MCF 10A (cell line): ENCODE measurements at regions not wholly inside any gene's neighbourhood (a gene's known extent, or its start where the extent isn't known, plus 50 kb on each side); places are given as distances from the start of the nearest gene placed in this dataset.

Experiments
- BruUV-seq: library from RNA; stranded (reverse); fragments of 400-500 nt; replicated peaks from 2 replicates; lab custom pipeline; 2021; lab: Mats Ljungman, UMichigan
- CTCF ChIA-PET: fragments of 300-600 bp; sonication (Branson Sonifier 250); formaldehyde crosslinking; extraction: SDS; loops from one replicate; lab custom pipeline; 2021; ENCODE audit warnings: antibody characterized with exemption, inconsistent platforms; lab: Yijun Ruan, JAX
- POLR2A ChIA-PET: fragments of 300-600, 350-650 bp; sonication (Branson Sonifier 250); formaldehyde crosslinking; extraction: SDS; loops from one replicate; lab custom pipeline; 2020; ENCODE audit warnings: antibody characterized with exemption, inconsistent platforms; lab: Yijun Ruan, JAX
- DNase-seq: peaks from one replicate; pipeline ENCODE4 v3.0.0-alpha.2; 2018; ENCODE audit not compliant: unreplicated experiment
- H3K27ac Mint-ChIP-seq: one replicate; pipeline ENCODE4 v1.8.0; 2022; ENCODE audit warnings: mild to moderate bottlenecking, low read depth, mixed read lengths; ENCODE audit not compliant: unreplicated experiment
- H3K27me3 Mint-ChIP-seq: one replicate; pipeline ENCODE4 v1.8.0; 2022; ENCODE audit warnings: mixed read lengths; ENCODE audit not compliant: insufficient read depth, unreplicated experiment
- H3K36me3 Mint-ChIP-seq: one replicate; pipeline ENCODE4 v1.8.0; 2022; ENCODE audit warnings: mild to moderate bottlenecking, moderate library complexity, mixed read lengths; ENCODE audit not compliant: insufficient read depth, unreplicated experiment
- H3K4me1 Mint-ChIP-seq: one replicate; pipeline ENCODE4 v1.8.0; 2022; ENCODE audit warnings: mixed read lengths; ENCODE audit not compliant: insufficient read depth, unreplicated experiment
- H3K4me3 Mint-ChIP-seq: one replicate; pipeline ENCODE4 v1.8.0; 2022; ENCODE audit warnings: mild to moderate bottlenecking, moderate library complexity, mixed read lengths; ENCODE audit not compliant: unreplicated experiment
- H3K9me3 Mint-ChIP-seq: one replicate; pipeline ENCODE4 v1.8.0; 2022; ENCODE audit warnings: mixed read lengths; ENCODE audit not compliant: unreplicated experiment
- CTCF ChIP-seq: fragments of 200-600 bp; IDR thresholded peaks from one replicate; pipeline ENCODE4 v1.8.0; 2022; ENCODE audit warnings: antibody characterized with exemption, mild to moderate bottlenecking; ENCODE audit not compliant: unreplicated experiment
- intact Hi-C: fragments of 100-400 bp; cut with micrococcal nuclease; formaldehyde crosslinking; loops from 2 replicates; pipeline ENCODE4 v1.14.1; 2022

GRCh38 chr14:54123841-54124240 is 167.2 kb upstream of the BMP4 start:
- no peaks in the 10 kb centered on the region for H3K27me3 Mint-ChIP-seq
- H3K27ac Mint-ChIP-seq: no peak overlapping the region
- BruUV-seq: no TSS peak
- intact Hi-C loops: no loop called here
- ChIA-PET POLR2A (no interaction called here), CTCF (interaction anchor here (0.7 kb wide), 1 partner anchor 226 kb away, joined by 3 read pairs; no protein-coding TSS in a partner anchor)
- H3K4me1 Mint-ChIP-seq: peaks cover 13% of the 10 kb centered on the region
- H3K9me3 Mint-ChIP-seq: peaks cover 8% of the 10 kb centered on the region
- H3K4me3 Mint-ChIP-seq: no peak overlapping the region
- DNase-seq: no peak
- TF ChIP-seq CTCF: no peak
- H3K36me3 Mint-ChIP-seq: no peaks in the 10 kb centered on the region

- ChIA-PET POLR2A (no interaction called here), CTCF (no interaction called here)
- TF ChIP-seq CTCF: no peak
- Mint-ChIP-seq H3K4me3 (no peak overlapping the region), H3K27me3 (no peaks in the 10 kb centered on the region), H3K27ac (no peak overlapping the region), H3K36me3 (no peaks in the 10 kb centered on the region), H3K4me1 (peaks cover 13% of the 10 kb centered on the region), H3K9me3 (peaks cover 8% of the 10 kb centered on the region)
- no peak for DNase-seq
- BruUV-seq: no TSS peak
- intact Hi-C loops: no loop called here
Measured at GRCh38 chr14:54125109-54125508, 168.5 kb upstream of the BMP4 start.

GRCh38 chr14:54126947-54127346 is 170.3 kb upstream of the BMP4 start:
- POLR2A ChIA-PET: interaction anchor here (1.3 to 1.4 kb wide), 2 partner anchors 9 to 13 kb away, joined by 3 to 4 read pairs; no protein-coding TSS in a partner anchor
- no peak for TF ChIP-seq CTCF
- Mint-ChIP-seq H3K27ac (no peak overlapping the region), H3K27me3 (no peaks in the 10 kb centered on the region), H3K9me3 (peaks cover 8% of the 10 kb centered on the region), H3K36me3 (no peaks in the 10 kb centered on the region), H3K4me1 (peaks cover 13% of the 10 kb centered on the region), H3K4me3 (no peak overlapping the region)
- no TSS peak for BruUV-seq
- intact Hi-C loops: no loop called here
- CTCF ChIA-PET: no interaction called here
- DNase-seq: no peak

GRCh38 chr14:54127526-54127925 is 170.9 kb upstream of the BMP4 start:
- DNase-seq: peak; percentile 46
- TF ChIP-seq CTCF: no peak
- POLR2A ChIA-PET: interaction anchor here (1.3 kb wide), 1 partner anchor 12 kb away, joined by 3 read pairs; no protein-coding TSS in a partner anchor
- H3K4me3 Mint-ChIP-seq: no peak overlapping the region
- H3K27me3 Mint-ChIP-seq: no peaks in the 10 kb centered on the region
- BruUV-seq: no TSS peak
- no peaks in the 10 kb centered on the region for H3K36me3 Mint-ChIP-seq
- H3K27ac Mint-ChIP-seq: no peak overlapping the region
- CTCF ChIA-PET: no interaction called here
- peaks cover 8% of the 10 kb centered on the region for H3K9me3 Mint-ChIP-seq
- peaks cover 13% of the 10 kb centered on the region for H3K4me1 Mint-ChIP-seq
- intact Hi-C loops: no loop called here
